GM18508 (cell line): ENCODE measurements at regions not wholly inside any gene's neighbourhood (a gene's known extent, or its start where the extent isn't known, plus 50 kb on each side); places are given as distances from the start of the nearest gene placed in this dataset.
"Not testable (repeated sequence)": the region's sequence is repeated elsewhere in the genome, so short reads cannot be mapped to it uniquely, and the experiment has no call there.

ENCODE experiments used
- ATAC-seq: cut with Tn5 transposase; IDR thresholded peaks from one replicate; pipeline ENCODE4 v1.9.1; 2021; ENCODE audit warnings: moderate number of reproducible peaks; ENCODE audit not compliant: insufficient read depth, unreplicated experiment

DNA sequence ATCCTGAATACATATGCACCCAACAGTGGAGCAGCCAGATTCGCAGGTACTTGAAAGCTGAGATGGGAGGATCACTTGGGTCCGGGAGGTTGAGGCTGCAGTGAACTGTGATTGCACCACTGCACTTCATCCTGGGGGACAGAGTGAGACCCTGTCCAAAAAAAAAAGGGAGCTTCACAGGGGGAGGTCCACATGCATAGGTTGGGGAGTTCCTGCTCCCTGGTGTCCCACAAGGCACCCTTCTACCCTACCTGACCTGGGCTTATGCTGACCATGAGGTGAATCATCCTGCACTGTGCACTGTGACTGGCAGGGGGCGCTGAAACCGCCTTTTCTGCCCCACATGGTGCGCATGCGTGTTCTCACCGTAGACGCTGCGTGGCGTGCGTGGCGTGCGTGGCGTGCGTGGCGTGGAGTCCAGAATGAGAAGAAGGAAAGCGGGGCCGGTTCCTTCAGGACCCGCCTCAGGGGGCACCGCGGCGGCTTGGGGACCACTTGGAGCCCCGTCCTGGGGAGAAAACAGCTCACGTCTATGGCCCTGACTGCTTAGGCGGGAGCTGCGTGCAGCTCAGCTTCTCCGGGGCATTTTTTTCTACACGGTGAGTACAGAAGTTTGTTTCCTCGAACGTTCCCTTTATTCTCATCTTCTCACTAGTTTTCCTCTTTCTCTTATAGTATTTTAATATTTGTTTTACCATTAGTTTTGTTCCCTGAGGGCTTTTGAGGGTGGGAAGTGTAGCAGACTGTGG, 116.6 kb upstream of the GRK3 start:
- no peak for ATAC-seq

- ATAC-seq, result no peak
Observed at GRCh38 chr22:25448435-25449051, 115.9 kb upstream of the GRK3 start.

- ATAC-seq, result no peak
Observed at GRCh38 chr22:25449781-25450317, 114.6 kb upstream of the GRK3 start.

DNA sequence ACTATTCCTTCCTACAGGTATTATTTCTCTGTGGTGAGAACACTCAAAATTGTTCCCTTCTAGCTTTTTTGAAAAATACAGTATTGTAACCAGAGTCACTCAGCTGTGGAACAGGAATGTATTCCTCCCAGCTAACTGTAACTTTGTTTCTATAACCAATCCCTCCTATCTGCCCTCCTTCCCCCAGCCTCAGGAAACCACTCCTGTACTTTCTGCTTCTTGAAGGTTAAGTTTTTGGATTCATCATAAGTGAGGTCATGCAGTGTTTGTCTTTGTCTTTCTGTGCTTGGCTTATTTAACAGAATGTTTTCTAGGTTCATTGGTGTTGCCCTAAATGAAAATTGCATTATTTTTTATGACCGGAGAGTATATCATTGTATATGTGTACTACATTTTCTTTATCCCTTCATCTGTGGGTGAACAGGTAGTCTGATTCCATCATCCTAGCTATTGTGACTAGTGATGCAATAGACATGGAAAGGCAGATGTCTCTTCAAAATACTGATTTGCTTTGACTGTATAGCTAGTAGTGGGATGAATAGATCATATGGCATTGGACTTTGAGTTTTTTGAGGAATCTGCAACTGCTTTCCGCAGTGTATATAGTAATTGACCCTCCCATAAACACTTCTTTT, 112.9 kb upstream of the GRK3 start:
- ATAC-seq, result no peak

DNA sequence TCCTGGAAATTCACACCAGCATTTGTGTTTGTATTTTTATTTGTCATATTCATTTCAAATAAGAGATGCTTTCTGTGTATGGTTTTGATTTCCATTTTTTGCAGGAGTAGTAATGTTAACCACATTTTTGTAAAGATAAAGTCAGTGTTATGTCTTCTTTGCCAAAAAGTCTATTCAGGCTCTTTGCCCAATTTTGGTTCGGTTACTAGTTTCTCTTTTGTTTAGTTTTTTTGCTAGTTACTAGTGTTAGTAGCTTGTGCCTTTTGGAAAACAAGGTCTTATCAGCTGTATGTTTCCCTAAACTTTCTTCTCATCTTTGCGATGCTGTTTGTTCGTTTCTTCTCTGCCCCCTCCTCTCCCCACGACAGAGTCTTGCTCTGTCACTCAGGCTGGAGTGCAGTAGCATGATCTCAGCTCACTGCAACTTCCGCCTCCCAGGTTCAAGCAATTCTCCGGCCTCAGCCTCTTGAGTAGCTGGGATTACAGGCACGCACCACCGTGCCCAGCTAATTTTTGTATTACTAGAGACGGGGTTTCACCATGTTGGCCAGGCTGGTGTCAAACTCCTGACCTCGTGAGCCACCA, 112.3 kb upstream of the GRK3 start:
- ATAC-seq, result no peak

- ATAC-seq, result no peak
Observed at GRCh38 chr22:25453058-25453457, 111.4 kb upstream of the GRK3 start.

DNA sequence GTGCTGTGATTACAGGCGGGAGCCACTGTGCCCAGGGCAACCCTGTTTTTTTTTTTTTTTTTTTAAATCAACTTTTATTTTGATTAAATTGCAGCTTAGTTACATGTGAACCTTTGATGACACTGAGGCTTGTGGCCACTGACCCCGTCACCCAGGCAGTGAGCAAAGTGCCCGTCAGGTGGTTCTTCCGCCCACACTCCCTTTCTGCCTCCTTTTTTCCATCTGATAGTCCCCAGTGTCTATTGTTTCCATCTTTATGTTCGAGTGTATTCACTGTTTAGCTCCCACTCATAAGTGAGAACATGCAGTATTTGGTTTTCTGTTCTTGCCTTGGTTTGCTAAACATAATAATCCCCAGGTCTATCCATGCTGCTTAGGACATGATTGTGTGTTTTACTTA, 110.9 kb upstream of the GRK3 start:
- no peak for ATAC-seq

DNA sequence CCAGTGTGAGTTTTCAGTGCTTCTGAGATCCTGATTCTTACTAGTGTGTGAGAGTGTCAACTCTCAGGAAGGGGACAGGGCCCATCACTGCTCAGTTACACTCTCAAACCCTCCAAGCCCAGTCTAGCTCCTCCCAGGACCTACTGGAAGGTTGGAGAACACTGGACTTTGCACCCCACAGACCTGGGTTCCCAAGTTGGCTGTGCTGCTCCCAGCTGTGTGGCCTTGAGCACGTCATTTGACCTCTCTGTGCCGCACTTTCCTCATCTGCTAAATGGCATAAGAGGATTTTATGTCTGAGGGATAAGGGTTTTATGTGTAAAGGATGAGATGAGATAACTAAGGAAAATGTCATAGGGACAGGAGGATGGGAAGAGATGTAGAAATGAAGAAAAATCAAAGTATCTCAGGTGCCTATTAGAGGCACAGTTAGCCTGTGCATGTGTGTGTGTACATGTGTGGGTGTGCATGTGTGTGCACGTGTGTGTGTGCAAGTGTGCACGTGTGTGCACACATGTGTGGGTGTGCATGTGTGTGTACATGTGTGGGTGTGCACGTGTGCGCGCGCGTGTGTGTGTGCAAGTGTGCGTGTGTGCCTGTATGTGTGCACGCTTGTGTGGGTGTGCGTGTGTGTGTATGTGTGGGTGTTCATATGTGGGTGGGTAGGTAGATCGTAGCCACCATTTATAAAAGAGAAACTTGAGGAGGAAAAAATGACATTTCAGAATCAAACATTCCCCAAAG, 108.0 kb upstream of the GRK3 start:
- ATAC-seq, result not testable (repeated sequence)

GRCh38 chr22:25458631-25459030, 105.8 kb upstream of the GRK3 start:
- not testable (repeated sequence) for ATAC-seq

GRCh38 chr22:25460682-25461081, 103.8 kb upstream of the GRK3 start:
- ATAC-seq, result not testable (repeated sequence)

DNA sequence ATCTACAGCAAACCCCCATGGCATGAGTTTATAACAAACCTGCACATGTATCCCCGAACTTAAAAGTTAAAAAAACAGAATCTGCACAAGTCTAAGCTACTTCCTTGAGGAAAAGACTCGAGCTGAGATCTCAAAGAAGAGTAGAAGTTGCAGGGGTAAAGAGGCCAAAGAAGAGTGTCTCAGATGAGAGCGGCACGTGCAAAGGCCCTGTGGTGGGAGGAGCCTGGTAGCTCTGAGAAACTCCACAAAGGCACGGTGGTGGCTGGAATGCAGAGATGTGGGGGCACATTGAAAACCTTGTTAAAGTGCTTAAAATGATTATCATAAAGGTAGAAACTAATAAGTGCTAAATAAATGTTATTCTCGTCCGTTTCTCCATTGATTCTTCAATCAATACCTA, 103.2 kb upstream of the GRK3 start:
- no peak for ATAC-seq

DNA sequence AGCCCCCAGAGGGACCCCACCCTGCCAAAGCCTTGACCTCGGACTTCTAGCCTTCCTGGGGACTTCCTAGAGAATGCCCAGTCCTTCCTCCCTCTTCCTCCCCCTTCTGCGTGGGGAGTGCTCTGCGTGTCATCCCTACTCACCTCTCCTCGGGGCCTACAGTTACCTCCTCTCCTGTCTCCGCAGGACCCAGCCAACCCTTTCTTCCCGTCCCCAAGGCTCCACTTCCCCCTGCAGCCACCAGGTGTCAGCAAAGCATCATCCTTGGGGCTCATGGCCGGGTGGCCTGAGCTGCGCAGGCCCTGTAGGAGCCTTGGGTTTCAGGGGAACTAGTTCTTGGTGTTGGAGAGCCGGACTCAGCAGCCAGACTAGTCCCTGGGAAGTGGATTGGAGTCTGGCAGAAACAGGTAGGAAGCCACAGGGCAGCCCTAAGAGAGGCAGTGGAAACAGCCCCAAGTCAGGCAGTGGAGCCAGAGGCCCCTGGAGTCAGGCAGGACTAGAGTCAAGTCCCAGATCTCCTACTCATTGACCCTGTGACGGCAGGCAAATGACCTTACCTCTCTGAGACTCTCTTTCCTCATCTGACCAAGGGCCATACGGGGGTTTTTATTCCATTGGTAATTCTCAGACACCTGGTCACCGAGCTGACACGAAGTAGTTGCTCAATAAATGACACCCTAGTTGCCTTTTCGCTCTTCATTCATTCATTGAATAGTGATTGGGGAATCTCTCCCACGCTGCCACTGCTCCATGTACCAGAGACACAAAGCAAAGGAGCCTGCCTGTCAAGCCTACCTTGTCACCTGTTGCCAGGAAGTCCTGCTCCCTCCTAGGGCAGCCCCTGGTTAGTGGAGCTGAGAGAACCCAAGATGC, 101.8 kb upstream of the GRK3 start:
- ATAC-seq, result not testable (repeated sequence)

DNA sequence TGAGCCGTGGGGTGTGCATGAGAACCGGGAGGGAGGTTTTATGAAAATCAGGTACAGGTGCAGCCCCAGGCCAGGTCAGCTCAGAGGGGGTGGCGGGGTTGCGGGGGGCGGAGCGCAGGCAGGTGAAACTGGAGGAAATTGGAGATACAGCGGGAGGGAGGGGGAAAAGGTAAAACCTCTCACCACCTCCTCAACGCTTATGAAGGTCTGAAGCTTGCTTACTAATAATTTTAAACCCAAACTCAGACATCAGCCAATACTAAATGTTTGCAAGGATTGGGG, 101.2 kb upstream of the GRK3 start:
- ATAC-seq, result not testable (repeated sequence)

DNA sequence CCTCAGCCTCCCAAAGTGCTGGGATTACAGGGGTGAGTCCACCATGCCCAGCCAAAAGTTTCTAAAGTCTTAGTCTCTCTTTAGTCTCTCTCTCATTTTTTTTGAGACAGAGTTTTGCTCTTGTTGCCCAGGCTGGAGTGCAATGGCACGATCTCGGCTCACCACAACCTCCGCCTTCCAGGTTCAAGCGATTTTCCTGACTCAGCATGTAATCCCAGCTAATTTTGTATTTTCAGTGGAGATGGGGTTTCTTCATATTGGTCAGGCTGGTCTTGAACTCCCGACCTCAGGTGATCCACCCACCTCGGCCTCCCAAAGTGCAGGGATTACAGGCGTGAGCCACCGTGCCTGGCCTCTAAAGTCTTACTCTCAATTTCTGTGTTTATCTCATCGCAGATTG, 100.1 kb upstream of the GRK3 start:
- not testable (repeated sequence) for ATAC-seq

- ATAC-seq, result no peak
Observed at GRCh38 chr22:25465949-25466348, 98.5 kb upstream of the GRK3 start.

DNA sequence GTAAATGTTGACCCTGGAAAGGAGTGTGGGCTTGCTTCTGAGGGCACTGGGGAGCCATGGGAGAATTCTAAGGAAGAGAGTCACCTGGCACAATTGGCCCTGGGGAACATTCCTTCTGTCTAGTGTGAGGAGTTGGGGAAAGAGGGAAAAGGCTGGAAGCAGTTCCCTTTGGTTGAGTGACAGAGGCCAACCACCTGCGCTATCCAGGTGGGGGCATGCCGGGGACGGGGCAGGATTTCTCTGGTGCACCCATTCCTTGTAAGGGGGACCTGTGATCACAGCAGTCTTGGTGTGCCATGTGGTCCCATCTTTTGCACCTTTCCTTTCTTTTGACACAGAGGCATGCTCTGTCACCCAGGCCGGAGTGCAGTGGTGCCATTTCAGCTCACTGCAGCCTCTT, 92.1 kb upstream of the GRK3 start:
- no peak for ATAC-seq

DNA sequence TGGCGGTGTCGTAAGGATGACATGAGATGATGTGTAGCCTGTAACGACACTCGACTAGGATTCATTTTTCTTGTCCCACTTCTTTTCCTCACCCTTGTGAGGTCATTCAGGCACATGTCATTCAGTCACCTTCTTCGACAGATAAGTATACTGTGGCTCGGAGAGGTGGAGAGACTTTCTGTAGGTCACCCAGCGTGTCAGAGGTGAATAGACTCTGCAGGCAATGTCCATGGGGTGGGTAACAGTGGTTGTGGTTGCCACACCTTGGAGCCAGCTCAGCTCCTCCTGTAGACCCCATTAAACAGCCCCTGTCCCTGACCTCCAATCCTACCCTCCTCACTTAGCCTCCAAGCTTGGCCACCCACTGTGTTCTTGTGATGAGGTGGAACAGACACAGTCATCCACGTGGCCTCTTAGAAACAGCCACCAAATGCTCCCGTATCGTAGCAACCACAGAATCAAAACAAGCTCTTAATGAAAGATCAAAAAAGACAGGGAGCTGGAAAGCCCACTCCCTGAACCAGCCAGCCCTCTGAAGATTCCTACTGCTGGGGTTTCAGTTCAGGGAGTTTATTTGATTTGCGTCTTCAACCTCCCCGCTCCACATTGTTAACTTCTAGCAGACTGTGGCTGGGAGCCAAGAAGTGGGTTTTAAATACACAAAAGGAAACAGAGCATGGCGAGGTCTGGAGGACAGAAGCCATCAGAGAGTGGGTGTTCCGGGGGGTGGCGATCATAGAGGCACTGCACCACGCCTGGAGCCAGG, 89.0 kb upstream of the GRK3 start:
- no peak for ATAC-seq

GRCh38 chr22:25477358-25477757, 87.1 kb upstream of the GRK3 start:
- ATAC-seq, result no peak

- ATAC-seq, result no peak
Observed at GRCh38 chr22:25478111-25478510, 86.4 kb upstream of the GRK3 start.
